C4-2B (cell line): ENCODE measurements at regions not wholly inside any gene's neighbourhood (a gene's known extent, or its start where the extent isn't known, plus 50 kb on each side); places are given as distances from the start of the nearest gene placed in this dataset.

Experiments
- ZFX ChIP-seq: fragments of 450-650 bp; IDR thresholded peaks from 2 replicates; pipeline ENCODE4 v1.6.1; 2017
- TF ChIP-seq, protein P1 (sequence below): fragments of 450-650 bp; conservative IDR thresholded peaks from 2 replicates; pipeline ENCODE4 v1.5.1; 2017; ENCODE audit warnings: mild to moderate bottlenecking

GRCh38 chr1:242839101-242839500 lies 314.6 kb upstream of the PLD5 start:
- TF ChIP-seq, protein P1, sequence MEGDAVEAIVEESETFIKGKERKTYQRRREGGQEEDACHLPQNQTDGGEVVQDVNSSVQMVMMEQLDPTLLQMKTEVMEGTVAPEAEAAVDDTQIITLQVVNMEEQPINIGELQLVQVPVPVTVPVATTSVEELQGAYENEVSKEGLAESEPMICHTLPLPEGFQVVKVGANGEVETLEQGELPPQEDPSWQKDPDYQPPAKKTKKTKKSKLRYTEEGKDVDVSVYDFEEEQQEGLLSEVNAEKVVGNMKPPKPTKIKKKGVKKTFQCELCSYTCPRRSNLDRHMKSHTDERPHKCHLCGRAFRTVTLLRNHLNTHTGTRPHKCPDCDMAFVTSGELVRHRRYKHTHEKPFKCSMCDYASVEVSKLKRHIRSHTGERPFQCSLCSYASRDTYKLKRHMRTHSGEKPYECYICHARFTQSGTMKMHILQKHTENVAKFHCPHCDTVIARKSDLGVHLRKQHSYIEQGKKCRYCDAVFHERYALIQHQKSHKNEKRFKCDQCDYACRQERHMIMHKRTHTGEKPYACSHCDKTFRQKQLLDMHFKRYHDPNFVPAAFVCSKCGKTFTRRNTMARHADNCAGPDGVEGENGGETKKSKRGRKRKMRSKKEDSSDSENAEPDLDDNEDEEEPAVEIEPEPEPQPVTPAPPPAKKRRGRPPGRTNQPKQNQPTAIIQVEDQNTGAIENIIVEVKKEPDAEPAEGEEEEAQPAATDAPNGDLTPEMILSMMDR = no peak
- no peak for TF ChIP-seq ZFX
